C4-2B (cell line): ENCODE measurements at regions not wholly inside any gene's neighbourhood (a gene's known extent, or its start where the extent isn't known, plus 50 kb on each side); places are given as distances from the start of the nearest gene placed in this dataset.

Source experiments
- CTCF ChIP-seq: fragments of 450-650 bp; conservative IDR thresholded peaks from 2 replicates; pipeline ENCODE4 v1.5.1; 2017; ENCODE audit warnings: mild to moderate bottlenecking
- ZFX ChIP-seq: fragments of 450-650 bp; IDR thresholded peaks from 2 replicates; pipeline ENCODE4 v1.6.1; 2017

DNA sequence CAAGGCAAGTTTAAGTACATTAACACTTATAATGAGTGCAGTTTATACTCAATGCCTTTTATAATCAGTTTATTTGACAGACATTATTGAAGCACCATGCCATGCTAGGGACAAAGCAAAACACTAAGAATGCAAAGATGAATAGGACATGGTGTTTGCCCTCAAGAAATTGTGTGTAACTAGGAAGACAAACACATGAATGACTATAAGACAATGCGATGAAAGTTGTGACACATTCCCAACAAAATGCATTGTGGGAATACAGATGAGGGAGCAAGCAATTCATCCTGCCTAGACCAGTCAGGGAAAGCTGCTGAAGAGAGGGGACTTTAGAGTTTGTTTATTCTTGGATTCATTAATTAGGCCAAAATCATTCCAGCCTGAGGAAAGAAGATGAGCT lies 133.8 kb upstream of the TRPC6 start:
- TF ChIP-seq CTCF (no peak), ZFX (no peak)
